MCF 10A (cell line): ENCODE measurements at regions not wholly inside any gene's neighbourhood (a gene's known extent, or its start where the extent isn't known, plus 50 kb on each side); places are given as distances from the start of the nearest gene placed in this dataset.

Experiments
- BruUV-seq: library from RNA; stranded (reverse); fragments of 400-500 nt; replicated peaks from 2 replicates; lab custom pipeline; 2021; lab: Mats Ljungman, UMichigan
- CTCF ChIA-PET: fragments of 300-600 bp; sonication (Branson Sonifier 250); formaldehyde crosslinking; extraction: SDS; loops from one replicate; lab custom pipeline; 2021; ENCODE audit warnings: antibody characterized with exemption, inconsistent platforms; lab: Yijun Ruan, JAX
- POLR2A ChIA-PET: fragments of 300-600, 350-650 bp; sonication (Branson Sonifier 250); formaldehyde crosslinking; extraction: SDS; loops from one replicate; lab custom pipeline; 2020; ENCODE audit warnings: antibody characterized with exemption, inconsistent platforms; lab: Yijun Ruan, JAX
- DNase-seq: peaks from one replicate; pipeline ENCODE4 v3.0.0-alpha.2; 2018; ENCODE audit not compliant: unreplicated experiment
- H3K27ac Mint-ChIP-seq: one replicate; pipeline ENCODE4 v1.8.0; 2022; ENCODE audit warnings: mild to moderate bottlenecking, low read depth, mixed read lengths; ENCODE audit not compliant: unreplicated experiment
- H3K27me3 Mint-ChIP-seq: one replicate; pipeline ENCODE4 v1.8.0; 2022; ENCODE audit warnings: mixed read lengths; ENCODE audit not compliant: insufficient read depth, unreplicated experiment
- H3K36me3 Mint-ChIP-seq: one replicate; pipeline ENCODE4 v1.8.0; 2022; ENCODE audit warnings: mild to moderate bottlenecking, moderate library complexity, mixed read lengths; ENCODE audit not compliant: insufficient read depth, unreplicated experiment
- H3K4me1 Mint-ChIP-seq: one replicate; pipeline ENCODE4 v1.8.0; 2022; ENCODE audit warnings: mixed read lengths; ENCODE audit not compliant: insufficient read depth, unreplicated experiment
- H3K4me3 Mint-ChIP-seq: one replicate; pipeline ENCODE4 v1.8.0; 2022; ENCODE audit warnings: mild to moderate bottlenecking, moderate library complexity, mixed read lengths; ENCODE audit not compliant: unreplicated experiment
- H3K9me3 Mint-ChIP-seq: one replicate; pipeline ENCODE4 v1.8.0; 2022; ENCODE audit warnings: mixed read lengths; ENCODE audit not compliant: unreplicated experiment
- intact Hi-C: fragments of 100-400 bp; cut with micrococcal nuclease; formaldehyde crosslinking; loops from 2 replicates; pipeline ENCODE4 v1.14.1; 2022
- TF ChIP-seq, protein P1 (sequence below): fragments of 200-600 bp; IDR thresholded peaks from one replicate; pipeline ENCODE4 v1.8.0; 2022; ENCODE audit warnings: antibody characterized with exemption, mild to moderate bottlenecking; ENCODE audit not compliant: unreplicated experiment

DNA sequence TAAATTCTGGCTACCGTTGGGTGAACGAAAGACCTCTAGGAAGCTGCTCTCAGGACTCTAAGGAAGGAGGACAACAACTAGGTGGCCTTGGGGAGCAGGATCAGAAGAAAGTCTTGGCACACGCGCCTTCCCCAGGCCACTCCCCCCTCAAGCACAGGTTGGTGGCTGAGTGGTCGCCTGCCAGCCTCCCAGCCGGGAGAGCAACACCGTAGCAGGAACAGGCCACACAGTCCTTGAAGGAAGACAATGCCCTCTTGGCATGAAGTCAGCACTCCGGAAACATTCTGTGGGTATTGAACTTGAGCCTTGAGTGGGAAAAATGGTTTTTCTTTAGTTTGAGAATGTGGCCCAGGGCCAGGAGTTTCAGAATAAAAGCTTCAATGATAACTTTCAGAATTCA is 87.4 kb upstream of the AGAP1 start:
- intact Hi-C loops: no loop called here
- ChIA-PET POLR2A (no interaction called here), CTCF (no interaction called here)
- Mint-ChIP-seq H3K36me3 (no peaks in the 10 kb centered on the region), H3K27ac (no peak overlapping the region), H3K9me3 (no peaks in the 10 kb centered on the region), H3K27me3 (no peaks in the 10 kb centered on the region), H3K4me1 (no peaks in the 10 kb centered on the region), H3K4me3 (no peak overlapping the region)
- peak; percentile 5 for DNase-seq
- TF ChIP-seq, protein P1, sequence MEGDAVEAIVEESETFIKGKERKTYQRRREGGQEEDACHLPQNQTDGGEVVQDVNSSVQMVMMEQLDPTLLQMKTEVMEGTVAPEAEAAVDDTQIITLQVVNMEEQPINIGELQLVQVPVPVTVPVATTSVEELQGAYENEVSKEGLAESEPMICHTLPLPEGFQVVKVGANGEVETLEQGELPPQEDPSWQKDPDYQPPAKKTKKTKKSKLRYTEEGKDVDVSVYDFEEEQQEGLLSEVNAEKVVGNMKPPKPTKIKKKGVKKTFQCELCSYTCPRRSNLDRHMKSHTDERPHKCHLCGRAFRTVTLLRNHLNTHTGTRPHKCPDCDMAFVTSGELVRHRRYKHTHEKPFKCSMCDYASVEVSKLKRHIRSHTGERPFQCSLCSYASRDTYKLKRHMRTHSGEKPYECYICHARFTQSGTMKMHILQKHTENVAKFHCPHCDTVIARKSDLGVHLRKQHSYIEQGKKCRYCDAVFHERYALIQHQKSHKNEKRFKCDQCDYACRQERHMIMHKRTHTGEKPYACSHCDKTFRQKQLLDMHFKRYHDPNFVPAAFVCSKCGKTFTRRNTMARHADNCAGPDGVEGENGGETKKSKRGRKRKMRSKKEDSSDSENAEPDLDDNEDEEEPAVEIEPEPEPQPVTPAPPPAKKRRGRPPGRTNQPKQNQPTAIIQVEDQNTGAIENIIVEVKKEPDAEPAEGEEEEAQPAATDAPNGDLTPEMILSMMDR: no peak
- BruUV-seq: no TSS peak

DNA sequence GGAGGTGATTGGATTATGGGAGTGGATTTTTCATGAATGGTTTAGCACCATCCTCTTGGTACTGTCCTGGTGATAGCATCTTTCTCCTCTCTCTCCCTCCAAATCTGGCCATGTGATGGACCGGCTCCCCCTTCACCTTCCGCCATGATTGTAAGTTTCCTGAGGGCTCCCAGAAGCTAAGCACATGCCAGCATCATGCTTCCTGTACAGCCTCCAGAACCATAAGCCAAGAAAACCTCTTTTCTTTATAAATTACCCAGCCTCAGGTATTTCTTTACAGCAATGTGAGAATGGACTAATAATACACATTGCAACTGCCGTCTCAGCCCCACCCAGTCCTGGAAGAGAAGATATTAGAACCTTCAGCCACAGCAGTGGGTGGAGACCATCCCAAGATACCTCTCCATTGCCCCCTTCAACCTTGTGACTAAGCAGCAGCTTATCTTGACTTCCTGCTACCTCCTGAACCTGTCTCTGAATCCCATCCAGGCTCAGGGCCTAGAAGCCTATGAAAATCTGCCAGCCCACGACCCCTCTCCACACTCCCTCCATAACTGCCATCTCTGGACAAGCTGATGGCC is 81.8 kb upstream of the AGAP1 start:
- no peak for DNase-seq
- H3K36me3 Mint-ChIP-seq: peaks cover 6% of the 10 kb centered on the region
- H3K27me3 Mint-ChIP-seq: peaks cover 17% of the 10 kb centered on the region
- TF ChIP-seq, protein P1: no peak
- BruUV-seq: no TSS peak
- ChIA-PET POLR2A (interaction anchor here (0.5 kb wide), 1 partner anchor 172 kb away, joined by 4 read pairs; no protein-coding TSS in a partner anchor), CTCF (no interaction called here)
- H3K27ac Mint-ChIP-seq: no peak overlapping the region
- H3K4me3 Mint-ChIP-seq: no peak overlapping the region
- intact Hi-C loops: no loop called here
- H3K4me1 Mint-ChIP-seq: no peaks in the 10 kb centered on the region
- H3K9me3 Mint-ChIP-seq: peaks cover 8% of the 10 kb centered on the region

DNA sequence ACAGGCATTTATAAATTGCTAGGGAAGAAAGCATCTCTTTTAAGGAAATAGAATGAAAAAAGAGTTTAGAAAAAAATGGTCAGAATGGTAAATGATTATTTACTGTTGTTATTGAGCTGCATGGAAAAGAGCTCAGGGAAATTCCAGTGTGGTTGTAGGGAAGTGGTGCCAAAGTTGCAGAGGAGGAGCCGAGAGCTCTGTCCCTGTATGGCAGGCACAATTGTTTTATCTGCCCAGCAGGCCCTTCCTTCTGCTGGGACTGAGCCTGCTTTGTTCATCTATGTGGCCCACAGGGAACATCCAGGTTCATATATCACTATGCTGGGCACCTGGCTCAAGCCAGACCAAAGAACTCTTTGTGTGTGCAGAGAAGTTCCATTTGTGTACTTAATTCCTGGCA is 80.8 kb upstream of the AGAP1 start:
- H3K27me3 Mint-ChIP-seq: peaks cover 17% of the 10 kb centered on the region
- DNase-seq: no peak
- no peaks in the 10 kb centered on the region for H3K4me1 Mint-ChIP-seq
- ChIA-PET POLR2A (no interaction called here), CTCF (interaction anchor here (0.5 to 0.6 kb wide), 2 partner anchors 9 to 181 kb away, joined by 3 to 4 read pairs; no protein-coding TSS in a partner anchor)
- H3K36me3 Mint-ChIP-seq: peaks cover 6% of the 10 kb centered on the region
- TF ChIP-seq, protein P1: no peak
- peaks cover 8% of the 10 kb centered on the region for H3K9me3 Mint-ChIP-seq
- no peak overlapping the region for H3K27ac Mint-ChIP-seq
- H3K4me3 Mint-ChIP-seq: no peak overlapping the region
- BruUV-seq: no TSS peak
- intact Hi-C loops: no loop called here

DNA sequence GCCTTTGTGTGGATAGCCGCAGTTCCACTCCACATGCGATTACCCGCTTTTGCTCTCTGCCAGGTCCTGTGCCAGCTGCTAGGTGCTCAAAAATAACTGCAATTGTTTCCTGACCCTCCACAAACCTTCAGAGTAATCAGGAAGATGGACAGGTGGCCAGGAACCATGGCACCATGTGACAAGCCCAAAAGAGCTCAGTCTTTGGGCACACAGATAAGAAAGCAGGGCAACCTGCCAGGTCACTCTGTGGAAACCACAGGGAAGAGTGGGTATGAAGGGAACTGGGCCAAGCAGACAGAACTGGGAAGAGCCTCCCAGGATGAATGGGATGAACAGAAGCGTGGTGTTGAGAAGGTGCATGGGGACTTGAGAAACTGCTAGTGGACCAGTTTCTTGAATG is 79.4 kb upstream of the AGAP1 start:
- TF ChIP-seq, protein P1: no peak
- H3K4me3 Mint-ChIP-seq: no peak overlapping the region
- BruUV-seq: no TSS peak
- H3K9me3 Mint-ChIP-seq: peaks cover 8% of the 10 kb centered on the region
- peaks cover 17% of the 10 kb centered on the region for H3K27me3 Mint-ChIP-seq
- H3K27ac Mint-ChIP-seq: no peak overlapping the region
- ChIA-PET CTCF (no interaction called here), POLR2A (interaction anchor here (0.6 kb wide), 1 partner anchor 178 kb away, joined by 3 read pairs; no protein-coding TSS in a partner anchor)
- peaks cover 6% of the 10 kb centered on the region for H3K36me3 Mint-ChIP-seq
- H3K4me1 Mint-ChIP-seq: no peaks in the 10 kb centered on the region
- DNase-seq: no peak
- intact Hi-C loops: no loop called here
